MM.1S (cell line): ENCODE measurements at regions not wholly inside any gene's neighbourhood (a gene's known extent, or its start where the extent isn't known, plus 50 kb on each side); places are given as distances from the start of the nearest gene placed in this dataset.

Source experiments
- DNase-seq: peaks from one replicate; pipeline ENCODE4 v3.0.0-alpha.2; 2015
- H2AFZ ChIP-seq: fragments of 300-600 bp; sonication (generic); 2 replicates; pipeline ENCODE4 v1.6.0; 2016; ENCODE audit warnings: antibody characterized with exemption, low read length
- H3F3A ChIP-seq: fragments of 300-600 bp; sonication (generic); 2 replicates; pipeline ENCODE4 v1.6.1; 2016; ENCODE audit warnings: mild to moderate bottlenecking, antibody characterized with exemption, low read length, moderate library complexity, mixed read lengths; ENCODE audit not compliant: insufficient read depth
- H3K27ac ChIP-seq: fragments of 300-600 bp; sonication (generic); 2 replicates; pipeline ENCODE4 v1.5.1; 2016; ENCODE audit warnings: mild to moderate bottlenecking, low read length
- H3K27me3 ChIP-seq: fragments of 300-600 bp; sonication (generic); replicated peaks from 2 replicates; pipeline ENCODE4 v1.6.0; 2016; ENCODE audit warnings: low read length; ENCODE audit not compliant: insufficient read depth
- H3K36me3 ChIP-seq: fragments of 300-600 bp; sonication (generic); replicated peaks from 2 replicates; pipeline ENCODE4 v1.6.1; 2016; ENCODE audit warnings: mild to moderate bottlenecking, low read length, mixed read lengths; ENCODE audit not compliant: insufficient read depth
- H3K4me1 ChIP-seq: fragments of 300-600 bp; sonication (generic); 2 replicates; pipeline ENCODE4 v1.6.1; 2016; ENCODE audit warnings: low read length, mixed read lengths
- H3K4me2 ChIP-seq: fragments of 300-600 bp; sonication (generic); 2 replicates; pipeline ENCODE4 v1.6.0; 2016; ENCODE audit warnings: low read depth, low read length
- H3K4me3 ChIP-seq: fragments of 300-600 bp; sonication (generic); 2 replicates; pipeline ENCODE4 v1.5.1; 2016; ENCODE audit warnings: low read length, mixed read lengths
- H3K79me2 ChIP-seq: fragments of 300-600 bp; sonication (generic); 2 replicates; pipeline ENCODE4 v1.6.1; 2016; ENCODE audit warnings: mixed run types, low read length, mixed read lengths
- H3K9ac ChIP-seq: fragments of 300-600 bp; sonication (generic); 2 replicates; pipeline ENCODE4 v1.6.1; 2016; ENCODE audit warnings: low read length, mixed read lengths
- H3K9me2 ChIP-seq: fragments of 300-600 bp; sonication (generic); replicated peaks from 2 replicates; pipeline ENCODE4 v1.6.1; 2016; ENCODE audit warnings: mild to moderate bottlenecking, low read length, mixed read lengths; ENCODE audit not compliant: insufficient read depth
- H3K9me3 ChIP-seq: fragments of 300-600 bp; sonication (generic); replicated peaks from 2 replicates; pipeline ENCODE4 v1.6.1; 2016; ENCODE audit warnings: mild to moderate bottlenecking, low read length, mixed read lengths; ENCODE audit not compliant: insufficient read depth
- H4K20me1 ChIP-seq: fragments of 300-600 bp; sonication (generic); 2 replicates; pipeline ENCODE4 v1.6.1; 2016; ENCODE audit warnings: mild to moderate bottlenecking, low read length, moderate library complexity, mixed read lengths; ENCODE audit not compliant: insufficient read depth
- EZH2 ChIP-seq: fragments of 300-600 bp; sonication (generic); optimal IDR thresholded peaks from 2 replicates; pipeline ENCODE3; 2017; ENCODE audit warnings: low read depth, mild to moderate bottlenecking, antibody characterized with exemption, low read length, mixed read lengths
- EZH2phosphoT487 ChIP-seq: fragments of 300-600 bp; sonication (generic); IDR thresholded peaks from 2 replicates; pipeline ENCODE4 v1.6.1; 2018; ENCODE audit warnings: antibody characterized with exemption, low read length
- TF ChIP-seq, protein P1 (sequence below): fragments of 300-600 bp; sonication (generic); IDR thresholded peaks from 2 replicates; pipeline ENCODE4 v1.5.1; 2016; ENCODE audit warnings: antibody characterized with exemption, low read length, mixed read lengths

- no peaks in the 10 kb centered on the region for H3K36me3 ChIP-seq
- no peak overlapping the region for H3K9ac ChIP-seq
- no peak overlapping the region for H3K4me3 ChIP-seq
- H3K27ac ChIP-seq, result no peak overlapping the region
- TF ChIP-seq, protein P1, sequence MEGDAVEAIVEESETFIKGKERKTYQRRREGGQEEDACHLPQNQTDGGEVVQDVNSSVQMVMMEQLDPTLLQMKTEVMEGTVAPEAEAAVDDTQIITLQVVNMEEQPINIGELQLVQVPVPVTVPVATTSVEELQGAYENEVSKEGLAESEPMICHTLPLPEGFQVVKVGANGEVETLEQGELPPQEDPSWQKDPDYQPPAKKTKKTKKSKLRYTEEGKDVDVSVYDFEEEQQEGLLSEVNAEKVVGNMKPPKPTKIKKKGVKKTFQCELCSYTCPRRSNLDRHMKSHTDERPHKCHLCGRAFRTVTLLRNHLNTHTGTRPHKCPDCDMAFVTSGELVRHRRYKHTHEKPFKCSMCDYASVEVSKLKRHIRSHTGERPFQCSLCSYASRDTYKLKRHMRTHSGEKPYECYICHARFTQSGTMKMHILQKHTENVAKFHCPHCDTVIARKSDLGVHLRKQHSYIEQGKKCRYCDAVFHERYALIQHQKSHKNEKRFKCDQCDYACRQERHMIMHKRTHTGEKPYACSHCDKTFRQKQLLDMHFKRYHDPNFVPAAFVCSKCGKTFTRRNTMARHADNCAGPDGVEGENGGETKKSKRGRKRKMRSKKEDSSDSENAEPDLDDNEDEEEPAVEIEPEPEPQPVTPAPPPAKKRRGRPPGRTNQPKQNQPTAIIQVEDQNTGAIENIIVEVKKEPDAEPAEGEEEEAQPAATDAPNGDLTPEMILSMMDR, result no peak
- no peak for TF ChIP-seq EZH2phosphoT487
- TF ChIP-seq EZH2, result no peak
- no peaks in the 10 kb centered on the region for H3K79me2 ChIP-seq
- H3F3A ChIP-seq, result no peaks in the 10 kb centered on the region
- H3K4me2 ChIP-seq, result no peak overlapping the region
- no peak for DNase-seq
- H4K20me1 ChIP-seq, result no peaks in the 10 kb centered on the region
- H3K9me2 ChIP-seq, result no peaks in the 10 kb centered on the region
- H3K4me1 ChIP-seq, result no peaks in the 10 kb centered on the region
- no peak overlapping the region for H2AFZ ChIP-seq
- H3K9me3 ChIP-seq, result no peaks in the 10 kb centered on the region
- no peaks in the 10 kb centered on the region for H3K27me3 ChIP-seq
Measured at GRCh38 chr2:31711737-31712136, 131.0 kb upstream of the SRD5A2 start.

- Histone ChIP-seq H3K4me2 (no peak overlapping the region), H3K27me3 (no peaks in the 10 kb centered on the region), H2AFZ (no peak overlapping the region), H3K9me2 (no peaks in the 10 kb centered on the region), H3K27ac (no peak overlapping the region), H3K4me1 (no peaks in the 10 kb centered on the region), H3K36me3 (no peaks in the 10 kb centered on the region), H3K9me3 (no peaks in the 10 kb centered on the region), H3K9ac (no peak overlapping the region), H4K20me1 (no peaks in the 10 kb centered on the region), H3F3A (no peaks in the 10 kb centered on the region), H3K4me3 (no peak overlapping the region), H3K79me2 (no peaks in the 10 kb centered on the region)
- DNase-seq, result no peak
- no peak for TF ChIP-seq EZH2phosphoT487
- TF ChIP-seq, protein P1, result no peak
- TF ChIP-seq EZH2, result no peak
Measured at GRCh38 chr2:31710121-31710520, 129.4 kb upstream of the SRD5A2 start.

DNA sequence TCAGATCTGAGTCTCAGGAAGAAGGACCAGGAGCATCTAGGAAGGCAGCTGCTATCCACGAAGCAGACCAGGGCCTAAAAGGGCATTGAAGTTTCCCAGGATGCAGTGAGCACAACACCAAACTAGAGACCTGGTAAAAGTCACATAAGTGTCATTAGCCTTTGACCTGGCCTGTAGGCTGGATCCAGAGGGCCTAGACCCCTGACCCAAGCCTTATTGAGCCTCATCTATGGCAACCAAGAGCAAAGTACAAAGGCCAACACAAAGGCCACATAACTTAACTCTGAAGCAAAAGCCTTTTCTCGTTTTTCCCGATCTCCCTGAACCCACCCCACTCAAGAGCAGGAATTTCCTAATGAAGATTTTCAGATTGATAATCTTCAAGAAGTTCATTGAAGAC, 127.3 kb upstream of the SRD5A2 start:
- H2AFZ ChIP-seq, result no peak overlapping the region
- H3K36me3 ChIP-seq, result no peaks in the 10 kb centered on the region
- no peak for DNase-seq
- no peak overlapping the region for H3K4me2 ChIP-seq
- TF ChIP-seq, protein P1, result no peak
- TF ChIP-seq EZH2phosphoT487, result no peak
- TF ChIP-seq EZH2, result no peak
- H3K27me3 ChIP-seq, result no peaks in the 10 kb centered on the region
- H3K27ac ChIP-seq, result no peak overlapping the region
- no peaks in the 10 kb centered on the region for H3F3A ChIP-seq
- no peaks in the 10 kb centered on the region for H3K9me3 ChIP-seq
- no peaks in the 10 kb centered on the region for H3K9me2 ChIP-seq
- no peak overlapping the region for H3K4me3 ChIP-seq
- H4K20me1 ChIP-seq, result no peaks in the 10 kb centered on the region
- no peaks in the 10 kb centered on the region for H3K79me2 ChIP-seq
- H3K9ac ChIP-seq, result no peak overlapping the region
- H3K4me1 ChIP-seq, result no peaks in the 10 kb centered on the region
